ENCODE measurements at regions not wholly inside any gene's neighbourhood (a gene's known extent, or its start where the extent isn't known, plus 50 kb on each side); places are given as distances from the start of the nearest gene placed in this dataset.

DNA sequence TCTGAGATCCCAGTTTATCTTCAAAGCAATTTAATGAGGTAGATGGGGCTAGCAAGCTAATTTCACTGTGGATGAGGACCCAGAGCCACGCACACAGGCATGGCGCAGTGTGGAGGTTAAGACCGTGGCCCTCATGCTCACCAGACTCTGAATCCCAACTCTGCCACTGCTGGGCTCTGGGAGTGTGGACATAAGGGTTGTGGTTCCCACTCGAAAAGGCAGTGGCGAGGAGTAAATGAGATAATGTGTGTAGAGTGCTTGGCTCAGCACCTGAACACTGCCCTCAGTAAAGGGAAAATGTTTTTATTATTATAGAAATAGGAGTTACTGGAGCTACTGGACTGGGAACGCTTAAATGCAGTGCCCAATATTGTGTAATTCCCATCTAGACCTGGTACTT lies 243.5 kb upstream of the TPM1 start:
- TF ChIP-seq, protein P1, sequence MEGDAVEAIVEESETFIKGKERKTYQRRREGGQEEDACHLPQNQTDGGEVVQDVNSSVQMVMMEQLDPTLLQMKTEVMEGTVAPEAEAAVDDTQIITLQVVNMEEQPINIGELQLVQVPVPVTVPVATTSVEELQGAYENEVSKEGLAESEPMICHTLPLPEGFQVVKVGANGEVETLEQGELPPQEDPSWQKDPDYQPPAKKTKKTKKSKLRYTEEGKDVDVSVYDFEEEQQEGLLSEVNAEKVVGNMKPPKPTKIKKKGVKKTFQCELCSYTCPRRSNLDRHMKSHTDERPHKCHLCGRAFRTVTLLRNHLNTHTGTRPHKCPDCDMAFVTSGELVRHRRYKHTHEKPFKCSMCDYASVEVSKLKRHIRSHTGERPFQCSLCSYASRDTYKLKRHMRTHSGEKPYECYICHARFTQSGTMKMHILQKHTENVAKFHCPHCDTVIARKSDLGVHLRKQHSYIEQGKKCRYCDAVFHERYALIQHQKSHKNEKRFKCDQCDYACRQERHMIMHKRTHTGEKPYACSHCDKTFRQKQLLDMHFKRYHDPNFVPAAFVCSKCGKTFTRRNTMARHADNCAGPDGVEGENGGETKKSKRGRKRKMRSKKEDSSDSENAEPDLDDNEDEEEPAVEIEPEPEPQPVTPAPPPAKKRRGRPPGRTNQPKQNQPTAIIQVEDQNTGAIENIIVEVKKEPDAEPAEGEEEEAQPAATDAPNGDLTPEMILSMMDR (IDR thresholded peaks at IDR 0.05) = no peak
- TF ChIP-seq POLR2A (IDR thresholded peaks at IDR 0.05) (no peak), POLR2AphosphoS5 (IDR thresholded peaks at IDR 0.05; ENCODE audit: insufficient read depth in 1 of 2, low read depth in 1 of 2) (no peak)
